ENCODE measurements at regions not wholly inside any gene's neighbourhood (a gene's known extent, or its start where the extent isn't known, plus 50 kb on each side); places are given as distances from the start of the nearest gene placed in this dataset.

- TF ChIP-seq CTCF (IDR thresholded peaks at IDR 0.05): no peak
- no peak for TF ChIP-seq POLR2A (IDR thresholded peaks at IDR 0.05)
Observed at GRCh38 chr21:32112195-32112594, 166.7 kb downstream of the MIS18A start.
